ENCODE measurements at regions not wholly inside any gene's neighbourhood (a gene's known extent, or its start where the extent isn't known, plus 50 kb on each side); places are given as distances from the start of the nearest gene placed in this dataset.
A peak's percentile ranks its signal among the peaks of the same experiment; 100 is the strongest.

DNA sequence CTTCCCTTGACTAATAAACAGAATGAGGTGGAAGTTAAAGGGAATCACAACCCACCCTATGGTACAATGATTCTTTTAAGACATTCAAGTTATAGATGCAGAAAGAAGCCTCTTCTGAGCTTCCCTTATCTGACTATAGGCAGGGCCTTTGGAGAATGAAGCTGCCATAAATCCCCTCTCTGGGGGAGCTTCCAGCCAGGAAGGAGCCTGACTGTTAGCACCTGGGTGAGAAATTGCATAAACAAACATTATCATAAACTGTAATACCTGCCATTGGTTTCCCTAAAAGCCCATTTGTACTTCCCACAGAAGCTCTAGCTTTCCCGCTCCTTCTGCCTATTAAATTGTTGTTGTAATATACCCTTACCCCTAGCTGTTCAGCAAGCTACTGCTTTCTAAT lies 81.3 kb upstream of the RESF1 start:
- Histone ChIP-seq H3K9ac (no peak overlapping the region), H3K4me3 (no peak overlapping the region), H2AFZ (no peak overlapping the region), H3K9me2 (ENCODE audit: insufficient read depth) (no peaks in the 10 kb centered on the region), H3F3A (ENCODE audit: insufficient read depth) (no peaks in the 10 kb centered on the region), H3K9me3 (ENCODE audit: low read depth) (no peaks in the 10 kb centered on the region), H4K20me1 (ENCODE audit: insufficient read depth) (no peaks in the 10 kb centered on the region), H3K27me3 (replicated peaks; ENCODE audit: insufficient read depth) (no peaks in the 10 kb centered on the region), H3K36me3 (ENCODE audit: low read depth) (no peaks in the 10 kb centered on the region), H3K4me2 (ENCODE audit: unreplicated experiment) (no peak overlapping the region), H3K79me2 (ENCODE audit: insufficient read depth) (no peaks in the 10 kb centered on the region), H3K4me1 (ENCODE audit: insufficient read depth) (no peaks in the 10 kb centered on the region), H3K27ac (no peak overlapping the region)
- DNase-seq, result no peak
- in situ Hi-C loops (cut with MboI), result no loop called here
- TF ChIP-seq EZH2phosphoT487 (IDR thresholded peaks at IDR 0.05; ENCODE audit: insufficient read depth, low read depth) (no peak), EZH2 (IDR thresholded peaks at IDR 0.05; ENCODE audit: insufficient read depth, poor library complexity, severe bottlenecking) (no peak)
- WGBS, 2 experiments (ENCODE audit: low coverage in 1 of 2, low lambda C conversion rate in 2 of 2, missing lambda C conversion rate in 2 of 2), result 92 to 95% methylated on average over 1 of the region's 1 CpG

DNA sequence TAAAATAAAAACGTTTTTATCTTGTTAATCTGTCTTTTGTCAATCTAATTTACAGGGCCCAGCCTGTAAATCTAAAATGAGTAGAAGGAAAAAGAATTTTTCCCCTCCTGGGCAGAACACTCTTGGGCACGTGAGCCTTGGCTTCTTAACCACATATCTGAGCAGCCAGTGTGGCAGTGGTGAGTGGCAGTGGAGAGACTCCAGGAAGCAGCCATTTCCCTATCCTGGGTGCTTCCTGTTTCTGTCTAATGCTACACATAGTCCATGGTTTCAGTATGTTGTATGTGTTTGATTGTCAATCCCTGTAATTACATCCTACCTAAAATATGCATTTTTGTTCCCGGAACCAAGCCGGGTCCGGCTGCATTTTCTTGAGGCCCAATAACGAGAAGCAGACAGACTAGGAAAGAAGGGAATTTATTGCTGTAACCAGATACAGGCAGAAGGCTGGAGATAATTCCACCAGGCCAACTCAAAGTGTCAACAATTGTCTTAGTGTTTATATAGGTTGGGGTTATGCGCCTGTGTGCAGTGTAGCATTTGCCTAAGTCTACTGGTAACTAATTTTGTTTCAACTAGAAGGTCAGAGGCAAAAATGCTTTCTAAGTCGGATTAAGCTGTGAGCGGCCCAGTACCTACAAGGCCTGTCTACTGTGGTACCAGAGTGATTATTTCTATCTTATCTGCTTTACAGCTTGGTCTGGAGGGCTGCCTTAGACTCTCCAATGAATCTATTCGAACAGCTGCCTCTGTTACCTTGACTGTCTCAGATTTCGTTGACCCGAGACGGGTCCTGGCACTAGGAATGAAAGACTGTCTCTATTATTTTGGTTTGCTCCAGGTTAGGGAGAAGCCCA lies 82.4 kb upstream of the RESF1 start:
- H2AFZ ChIP-seq, result no peak overlapping the region

DNA sequence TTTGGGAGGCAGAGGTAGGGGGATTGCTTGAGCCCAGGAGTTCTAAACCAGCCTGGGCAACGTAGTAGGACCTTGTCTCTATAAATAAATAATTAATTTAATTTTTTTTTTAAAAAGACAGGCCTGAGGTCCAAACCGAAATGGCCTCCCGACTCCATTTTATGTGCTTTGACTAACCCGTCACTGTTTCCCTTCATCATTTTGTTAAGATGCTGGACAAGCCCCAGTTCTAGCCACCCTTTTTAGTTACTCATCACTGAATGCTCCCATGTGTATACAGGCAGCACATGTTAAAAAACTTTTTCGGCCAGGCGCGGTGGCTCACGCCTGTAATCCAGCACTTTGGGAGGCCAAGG lies 83.6 kb upstream of the RESF1 start:
- Histone ChIP-seq H3K36me3 (ENCODE audit: low read depth) (no peaks in the 10 kb centered on the region), H3K4me1 (ENCODE audit: insufficient read depth) (no peaks in the 10 kb centered on the region), H3K9me2 (ENCODE audit: insufficient read depth) (no peaks in the 10 kb centered on the region), H3K79me2 (ENCODE audit: insufficient read depth) (no peaks in the 10 kb centered on the region), H3K27ac (no peak overlapping the region), H3K4me3 (no peak overlapping the region), H3K9me3 (ENCODE audit: low read depth) (no peaks in the 10 kb centered on the region), H3K4me2 (ENCODE audit: unreplicated experiment) (no peak overlapping the region), H3K27me3 (replicated peaks; ENCODE audit: insufficient read depth) (no peaks in the 10 kb centered on the region), H3F3A (ENCODE audit: insufficient read depth) (no peaks in the 10 kb centered on the region), H3K9ac (no peak overlapping the region), H4K20me1 (ENCODE audit: insufficient read depth) (no peaks in the 10 kb centered on the region), H2AFZ (peak overlapping the region; percentile 78)
- DNase-seq, result no peak
- in situ Hi-C loops (cut with MboI), result no loop called here
- WGBS, 2 experiments (ENCODE audit: low coverage in 1 of 2, low lambda C conversion rate in 2 of 2, missing lambda C conversion rate in 2 of 2), result 81 to 83% methylated on average over 7 to 8 of the region's 8 CpGs
- TF ChIP-seq EZH2phosphoT487 (IDR thresholded peaks at IDR 0.05; ENCODE audit: insufficient read depth, low read depth), result no peak
- no peak for TF ChIP-seq EZH2 (IDR thresholded peaks at IDR 0.05; ENCODE audit: insufficient read depth, poor library complexity, severe bottlenecking)

More for the DNA sequence above, 82.4 kb upstream of the RESF1 start:
- H3K79me2 ChIP-seq (ENCODE audit: insufficient read depth), result no peaks in the 10 kb centered on the region
- H3K36me3 ChIP-seq (ENCODE audit: low read depth), result no peaks in the 10 kb centered on the region
- no peaks in the 10 kb centered on the region for H3K9me2 ChIP-seq (ENCODE audit: insufficient read depth)
- no peak overlapping the region for H3K27ac ChIP-seq
- H3F3A ChIP-seq (ENCODE audit: insufficient read depth), result no peaks in the 10 kb centered on the region
- H3K4me1 ChIP-seq (ENCODE audit: insufficient read depth), result no peaks in the 10 kb centered on the region
- H4K20me1 ChIP-seq (ENCODE audit: insufficient read depth), result no peaks in the 10 kb centered on the region
- no peaks in the 10 kb centered on the region for H3K9me3 ChIP-seq (ENCODE audit: low read depth)
- H3K27me3 ChIP-seq (replicated peaks; ENCODE audit: insufficient read depth), result no peaks in the 10 kb centered on the region
- no peak for DNase-seq
- no peak overlapping the region for H3K9ac ChIP-seq
- TF ChIP-seq EZH2phosphoT487 (IDR thresholded peaks at IDR 0.05; ENCODE audit: insufficient read depth, low read depth), result no peak
- no peak for TF ChIP-seq EZH2 (IDR thresholded peaks at IDR 0.05; ENCODE audit: insufficient read depth, poor library complexity, severe bottlenecking)
- H3K4me2 ChIP-seq (ENCODE audit: unreplicated experiment), result no peak overlapping the region
- no peak overlapping the region for H3K4me3 ChIP-seq
- 61 to 64% methylated on average over 13 of the region's 13 CpGs for WGBS, 2 experiments (ENCODE audit: low coverage in 1 of 2, low lambda C conversion rate in 2 of 2, missing lambda C conversion rate in 2 of 2)
- in situ Hi-C loops (cut with MboI), result no loop called here

DNA sequence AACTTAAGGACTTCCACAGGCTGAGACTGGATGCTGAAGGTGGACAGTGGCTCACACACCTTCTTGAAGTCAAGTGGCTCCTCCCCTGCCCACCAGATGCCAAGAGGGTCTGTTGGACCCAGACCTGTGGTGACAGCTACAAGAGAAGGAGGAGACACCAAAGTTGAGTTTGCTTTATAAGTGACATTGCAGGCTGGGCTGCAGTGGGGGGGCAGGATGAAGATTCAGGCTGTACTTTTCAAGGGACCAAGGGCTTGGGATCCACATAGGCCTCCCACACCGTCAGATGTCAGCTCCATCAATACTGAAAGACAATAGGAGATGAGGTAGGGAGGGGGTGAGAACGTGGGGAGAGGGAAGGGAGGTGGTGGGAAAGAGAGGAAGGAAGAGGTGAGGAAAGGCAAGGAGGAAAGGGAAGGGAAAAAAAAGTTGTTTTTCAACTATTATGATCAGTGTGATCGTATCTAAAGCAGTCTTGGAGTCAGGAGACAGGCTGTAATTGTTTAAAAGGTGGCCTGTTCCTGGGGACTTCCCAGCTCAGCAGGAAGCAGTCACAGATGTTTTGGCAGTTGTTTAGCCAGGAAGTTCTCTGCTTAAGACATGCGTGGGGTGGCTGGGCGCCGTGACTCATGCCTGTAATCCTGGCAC lies 84.1 kb upstream of the RESF1 start:
- no peak overlapping the region for H3K27ac ChIP-seq
- H3K27me3 ChIP-seq (replicated peaks; ENCODE audit: insufficient read depth), result no peaks in the 10 kb centered on the region
- no peaks in the 10 kb centered on the region for H4K20me1 ChIP-seq (ENCODE audit: insufficient read depth)
- H3F3A ChIP-seq (ENCODE audit: insufficient read depth), result no peaks in the 10 kb centered on the region
- H3K9ac ChIP-seq, result no peak overlapping the region
- H3K4me3 ChIP-seq, result no peak overlapping the region
- H3K36me3 ChIP-seq (ENCODE audit: low read depth), result no peaks in the 10 kb centered on the region
- H3K9me3 ChIP-seq (ENCODE audit: low read depth), result no peaks in the 10 kb centered on the region
- H3K79me2 ChIP-seq (ENCODE audit: insufficient read depth), result no peaks in the 10 kb centered on the region
- H2AFZ ChIP-seq, result peak overlapping the region; percentile 78
- no peaks in the 10 kb centered on the region for H3K9me2 ChIP-seq (ENCODE audit: insufficient read depth)
- peak; percentile 50 for DNase-seq
- in situ Hi-C loops (cut with MboI), result no loop called here
- no peaks in the 10 kb centered on the region for H3K4me1 ChIP-seq (ENCODE audit: insufficient read depth)
- no peak for TF ChIP-seq EZH2phosphoT487 (IDR thresholded peaks at IDR 0.05; ENCODE audit: insufficient read depth, low read depth)
- no peak for TF ChIP-seq EZH2 (IDR thresholded peaks at IDR 0.05; ENCODE audit: insufficient read depth, poor library complexity, severe bottlenecking)
- H3K4me2 ChIP-seq (ENCODE audit: unreplicated experiment), result no peak overlapping the region
- WGBS, 2 experiments (ENCODE audit: low coverage in 1 of 2, low lambda C conversion rate in 2 of 2, missing lambda C conversion rate in 2 of 2), result 32 to 42% methylated on average over 6 of the region's 6 CpGs

Measured in GM23248 (cell line).